ENCODE measurements at regions not wholly inside any gene's neighbourhood (a gene's known extent, or its start where the extent isn't known, plus 50 kb on each side); places are given as distances from the start of the nearest gene placed in this dataset.

- no peak for DNase-seq
Observed at GRCh38 chr14:100674897-100675619, 51.6 kb upstream of the DLK1 start.

GRCh38 chr14:100675699-100676684 lies 50.7 kb upstream of the DLK1 start:
- DNase-seq = no peak
